KG1 (cell line): ENCODE measurements at regions not wholly inside any gene's neighbourhood (a gene's known extent, or its start where the extent isn't known, plus 50 kb on each side); places are given as distances from the start of the nearest gene placed in this dataset.

Experiments used
- DNase-seq: peaks from one replicate; lab custom pipeline; 2025; lab: John Stamatoyannopoulos, UW

DNA sequence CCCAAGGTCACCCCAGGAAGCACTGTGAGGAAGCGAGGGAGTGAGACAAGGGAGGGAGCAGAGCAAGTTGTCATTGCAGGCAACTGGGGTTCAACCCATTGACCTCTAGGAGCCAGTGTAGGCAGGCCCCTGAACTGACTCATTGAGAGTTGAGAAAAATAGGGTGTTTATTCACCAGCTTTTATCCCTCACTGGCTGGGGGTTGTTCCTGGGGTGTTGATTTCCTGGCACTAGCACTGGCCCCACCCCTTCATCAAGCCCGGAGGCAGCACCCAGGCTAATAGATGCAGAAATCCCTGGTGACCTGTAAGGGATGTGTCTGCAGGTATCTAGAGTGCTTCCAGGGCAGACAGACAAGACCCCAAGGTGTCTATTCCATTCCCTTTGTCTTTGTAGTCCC, 183.9 kb downstream of the ARRDC4 start:
- DNase-seq, result no peak

DNA sequence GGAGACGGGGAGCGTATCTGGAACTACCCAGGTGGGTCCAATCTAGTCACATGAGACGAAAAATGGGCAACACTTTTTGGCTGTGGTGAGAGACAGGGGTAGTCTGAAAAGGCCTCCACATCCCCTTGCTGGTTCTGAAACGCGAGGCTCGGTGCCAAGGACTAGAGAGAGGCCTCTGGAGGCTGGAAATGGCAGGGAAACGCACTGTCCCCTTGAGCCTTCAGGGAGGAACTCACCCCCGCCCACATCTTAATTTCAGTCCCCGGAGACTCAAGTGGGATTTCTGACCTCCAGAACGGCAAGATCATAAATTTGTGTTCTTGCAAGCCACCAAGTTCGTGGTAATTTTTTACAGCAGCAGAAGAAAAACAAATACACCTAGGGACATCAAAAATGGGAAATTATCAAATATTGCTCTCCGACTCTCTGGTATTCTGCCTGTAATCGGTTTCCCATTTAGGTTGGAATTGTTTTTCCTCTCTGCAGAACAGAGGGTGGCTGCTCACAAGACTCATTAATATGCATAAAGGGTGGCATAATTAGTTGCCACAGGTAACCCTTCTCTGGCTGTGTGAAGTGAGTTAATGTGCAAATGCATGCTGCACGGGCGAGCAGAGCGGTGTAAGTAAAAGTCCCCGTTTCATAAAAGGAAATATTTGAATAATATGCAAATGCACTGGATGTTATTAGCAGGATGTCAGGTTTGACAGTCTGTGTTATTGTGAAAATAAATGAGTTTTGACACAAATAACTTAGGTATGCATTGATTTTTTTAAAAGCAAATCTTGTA, 185.7 kb downstream of the ARRDC4 start:
- no peak for DNase-seq

DNA sequence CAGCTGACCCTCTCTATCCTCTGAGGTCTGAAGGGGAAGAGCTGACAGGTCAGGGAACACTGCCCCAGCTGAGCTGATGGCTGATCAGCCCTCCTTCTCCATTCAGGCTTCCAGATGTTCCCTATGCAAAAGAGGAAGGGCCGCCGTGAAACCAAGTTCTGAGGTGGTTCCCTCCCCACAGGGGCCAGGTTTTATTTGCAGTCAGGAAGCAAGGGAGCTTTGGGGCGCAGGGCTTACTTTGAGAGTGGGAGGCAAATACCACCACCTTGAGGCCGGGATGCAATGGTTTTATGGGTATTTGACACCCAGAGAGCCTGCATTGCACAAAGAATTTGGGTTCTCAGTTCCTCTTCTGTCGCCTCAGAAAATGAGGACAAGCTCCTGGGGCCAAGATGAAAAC, 186.9 kb downstream of the ARRDC4 start:
- no peak for DNase-seq

DNA sequence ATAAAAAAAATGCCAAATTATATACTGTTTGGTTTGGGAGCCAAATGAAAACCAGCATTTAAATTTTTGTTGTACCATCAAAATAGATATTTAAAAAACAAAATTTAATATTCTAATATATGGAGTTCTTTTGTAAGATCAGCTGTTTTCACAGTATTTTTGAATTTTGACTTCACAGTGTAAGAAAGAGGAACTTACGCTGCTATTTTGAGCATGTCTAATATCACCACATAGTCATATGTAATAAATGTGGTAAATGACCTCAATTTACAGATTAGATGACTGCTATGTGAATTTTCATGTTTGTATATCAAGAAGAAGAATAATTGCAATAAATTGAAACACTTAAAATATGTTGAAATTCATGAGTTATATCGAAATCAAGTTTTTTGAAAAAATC, 189.6 kb downstream of the ARRDC4 start:
- DNase-seq, result no peak

DNA sequence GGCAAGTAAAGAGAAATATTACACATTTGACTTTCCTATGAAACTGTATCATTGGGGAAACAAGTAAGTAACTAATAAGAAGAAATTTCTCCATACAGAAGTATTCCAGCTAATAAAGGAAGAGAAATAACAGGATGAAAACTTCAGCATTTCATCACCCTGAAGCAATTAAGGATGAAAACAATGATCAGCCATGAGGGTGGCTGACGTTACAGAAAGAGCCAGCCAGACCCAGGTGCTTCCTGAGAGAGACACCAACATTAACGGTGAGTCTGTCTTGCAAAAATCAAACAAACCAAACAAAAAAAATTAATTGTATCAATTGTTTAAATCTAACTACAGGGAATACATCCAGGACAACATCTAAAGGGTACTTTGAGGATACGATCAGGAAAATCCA, 190.0 kb downstream of the ARRDC4 start:
- DNase-seq, result no peak

DNA sequence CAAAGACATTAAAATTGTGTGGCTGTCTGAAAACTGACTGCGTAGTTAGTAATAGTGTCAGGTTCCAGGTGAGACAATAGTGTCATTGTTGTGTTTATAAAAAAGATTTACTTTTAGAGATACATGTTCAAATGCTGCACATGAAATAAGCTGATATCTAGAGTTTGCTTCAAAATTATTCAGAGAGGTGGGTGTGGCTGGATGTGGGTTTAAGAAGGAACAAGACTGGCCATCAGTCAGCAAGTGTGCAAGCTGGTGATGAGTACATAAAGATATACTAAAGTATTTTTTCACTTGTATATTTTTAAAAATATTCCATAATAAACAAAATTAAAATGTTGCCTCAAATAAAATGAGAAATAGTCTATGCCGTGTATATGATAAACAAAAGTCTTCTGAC, 190.6 kb downstream of the ARRDC4 start:
- DNase-seq, result no peak

DNA sequence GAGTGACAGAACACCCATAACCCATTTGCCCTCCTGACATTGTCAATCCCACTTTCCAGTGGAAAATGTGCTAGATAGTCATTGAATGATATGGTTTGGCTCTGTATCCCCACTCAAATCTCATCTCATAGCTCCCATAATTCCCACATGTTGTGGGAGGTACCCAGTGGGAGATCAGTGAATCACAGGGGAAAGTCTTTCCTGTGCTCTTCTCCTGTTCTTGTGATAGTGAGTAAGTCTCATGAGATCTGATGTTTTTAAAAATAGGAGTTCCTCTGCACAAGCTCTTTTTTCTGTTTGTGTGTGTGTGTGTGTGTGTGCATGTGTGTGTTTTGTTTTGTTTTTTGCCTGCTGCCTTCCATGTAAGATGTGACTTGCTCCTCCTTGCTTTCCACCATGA, 191.7 kb downstream of the ARRDC4 start:
- DNase-seq, result no peak

DNA sequence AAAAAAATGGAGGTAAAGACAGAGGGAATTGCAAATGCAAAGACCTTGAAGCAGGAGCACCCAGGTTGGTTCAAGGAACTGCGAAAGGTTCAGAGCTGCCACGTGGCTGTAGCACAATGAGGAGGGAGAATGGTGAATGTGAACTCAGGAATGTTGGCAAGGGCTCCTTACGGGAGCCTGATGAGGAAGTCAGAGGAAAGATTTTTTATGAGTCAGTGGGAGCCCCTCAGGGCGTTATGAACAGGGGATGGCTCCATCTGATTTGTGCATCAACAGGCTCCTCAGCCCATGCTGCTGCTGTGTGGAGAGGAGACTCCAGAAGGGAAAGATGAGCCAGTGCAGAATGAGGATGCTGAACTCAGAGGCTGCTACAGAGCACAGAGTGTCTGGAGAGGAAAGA, 194.4 kb downstream of the ARRDC4 start:
- DNase-seq, result no peak

DNA sequence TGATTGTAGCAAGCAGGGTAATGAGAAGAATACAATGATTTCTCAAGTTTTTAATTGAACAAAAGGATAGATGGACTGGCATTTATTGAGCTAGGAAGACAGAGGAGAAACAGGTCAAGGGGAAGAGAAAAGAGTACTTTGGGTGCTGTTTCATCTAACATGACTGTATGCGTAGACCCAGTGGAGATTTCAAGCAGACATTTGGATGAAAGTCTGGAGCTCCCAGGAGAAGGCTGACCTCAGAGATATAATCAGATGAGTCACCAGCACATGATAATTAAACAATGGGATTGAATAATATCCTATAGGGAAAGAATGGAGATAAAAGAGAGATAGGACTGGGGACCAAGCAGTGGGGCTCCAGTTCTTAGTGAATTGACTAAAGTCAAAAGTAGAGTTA, 194.9 kb downstream of the ARRDC4 start:
- DNase-seq, result no peak

DNA sequence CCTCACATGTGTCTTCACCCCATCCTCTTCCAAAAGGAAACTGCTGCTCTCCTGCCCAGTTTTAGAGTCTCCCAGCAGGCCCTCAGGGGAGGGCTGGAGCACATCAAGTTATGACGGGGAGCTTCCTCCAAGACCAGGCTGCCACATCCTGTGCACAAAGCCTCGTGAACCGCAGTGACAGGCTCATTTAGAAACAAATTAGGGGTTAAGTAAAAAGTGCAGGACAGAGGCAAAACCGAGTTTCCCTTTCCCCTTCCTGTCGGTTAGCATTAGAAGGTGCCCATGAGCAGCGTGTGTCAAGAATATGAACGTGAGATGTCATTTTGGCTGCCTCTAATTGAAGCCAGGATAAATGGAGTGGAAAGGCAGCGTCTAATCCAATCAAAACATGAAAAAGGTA, 199.7 kb downstream of the ARRDC4 start:
- DNase-seq, result peak; percentile 80

DNA sequence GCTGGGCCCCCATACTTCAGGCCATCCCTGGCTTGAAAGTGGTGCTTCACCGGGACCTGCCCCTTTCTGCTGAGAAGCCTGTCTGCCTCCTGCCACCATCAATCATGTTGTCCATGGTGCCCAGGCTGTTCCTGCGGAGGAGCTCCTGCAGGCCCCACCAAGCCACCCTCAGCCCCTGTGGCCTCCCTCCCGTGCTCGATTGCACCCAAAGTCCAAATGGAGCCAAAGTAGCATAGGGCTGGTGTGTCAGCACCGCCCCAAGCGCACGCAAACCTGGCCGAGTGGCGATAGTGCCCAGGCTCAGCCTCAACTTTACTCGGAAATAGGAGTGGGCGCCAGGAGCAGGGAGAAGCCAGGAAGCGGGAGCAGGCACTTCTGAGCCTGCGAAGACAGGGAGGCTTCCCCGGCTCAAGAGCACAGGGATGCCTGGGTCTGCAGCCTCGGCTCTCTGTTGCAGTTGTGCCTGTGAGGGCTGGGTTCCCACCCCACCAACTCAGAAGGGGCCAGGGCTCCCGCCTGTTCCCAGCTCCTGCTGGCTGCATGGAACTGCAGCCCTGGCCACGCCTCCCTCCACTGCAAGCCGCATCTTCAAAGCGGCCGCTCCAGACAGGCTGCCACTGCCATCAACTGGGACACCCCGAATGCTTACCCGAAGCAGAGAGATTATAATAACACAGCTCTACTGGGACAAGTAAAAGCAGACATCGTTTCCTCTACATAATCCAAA, 203.0 kb downstream of the ARRDC4 start:
- no peak for DNase-seq

DNA sequence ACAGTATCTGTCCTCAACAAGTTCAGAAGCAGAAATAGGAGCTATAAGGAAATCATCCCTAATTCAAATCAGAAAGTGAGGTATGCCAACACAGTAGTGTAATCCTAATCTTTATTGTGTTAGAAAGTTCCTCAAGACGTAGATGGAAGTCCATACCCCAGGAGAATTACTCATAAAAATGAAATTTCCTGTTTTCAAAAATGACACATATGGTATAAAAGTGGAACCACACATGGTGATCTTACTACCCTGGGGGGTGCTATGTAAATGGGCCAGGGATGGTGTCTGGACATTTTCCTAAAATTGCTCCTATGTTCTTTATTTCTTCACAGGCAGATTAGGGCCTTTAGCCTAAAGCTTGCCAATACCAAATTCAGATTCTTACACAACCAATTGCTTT, 204.1 kb downstream of the ARRDC4 start:
- DNase-seq, result no peak

DNA sequence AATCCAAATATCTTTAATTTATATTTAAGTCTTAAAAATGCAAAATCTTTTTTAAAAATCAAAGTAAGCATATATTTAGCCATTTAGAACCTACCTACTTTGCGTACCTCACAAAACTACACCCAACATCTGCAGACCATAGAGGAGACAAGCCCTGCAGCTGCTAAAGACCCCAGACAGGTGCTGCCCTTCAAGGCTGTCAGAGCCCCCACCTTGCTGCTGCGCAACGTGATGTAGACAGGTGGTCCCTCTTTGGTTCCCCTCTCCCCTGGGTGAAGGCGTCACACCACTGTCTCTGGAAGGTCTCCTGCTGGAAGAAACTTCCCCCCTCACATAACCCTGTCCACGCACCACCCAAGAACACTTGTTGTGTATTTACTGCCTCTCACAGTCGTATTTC, 204.5 kb downstream of the ARRDC4 start:
- no peak for DNase-seq

DNA sequence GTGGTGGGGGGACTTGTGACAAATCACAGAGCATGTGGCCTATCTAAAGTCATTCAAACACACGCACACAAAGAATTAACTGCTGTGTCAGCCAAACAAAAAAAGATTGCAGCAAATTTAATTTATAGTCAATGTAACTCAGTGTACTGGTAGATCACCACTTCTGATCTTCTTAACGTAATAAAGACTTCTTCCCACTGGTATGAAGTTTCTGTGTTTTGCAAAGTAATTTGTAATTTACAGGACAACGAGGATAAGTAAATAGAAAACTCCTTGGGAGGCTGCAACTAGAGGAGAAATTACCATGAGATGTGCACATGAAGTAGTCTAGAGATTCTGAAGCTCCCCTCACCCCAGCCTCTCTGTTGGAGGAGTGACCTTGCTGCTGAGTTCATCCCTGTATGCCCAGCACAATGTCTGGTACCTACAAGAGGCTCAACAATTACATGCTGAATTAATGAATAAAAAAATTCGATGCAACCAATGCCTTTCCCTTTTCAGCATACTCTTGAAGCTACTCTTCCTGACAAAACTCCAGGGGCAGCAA, 207.3 kb downstream of the ARRDC4 start:
- DNase-seq, result no peak

DNA sequence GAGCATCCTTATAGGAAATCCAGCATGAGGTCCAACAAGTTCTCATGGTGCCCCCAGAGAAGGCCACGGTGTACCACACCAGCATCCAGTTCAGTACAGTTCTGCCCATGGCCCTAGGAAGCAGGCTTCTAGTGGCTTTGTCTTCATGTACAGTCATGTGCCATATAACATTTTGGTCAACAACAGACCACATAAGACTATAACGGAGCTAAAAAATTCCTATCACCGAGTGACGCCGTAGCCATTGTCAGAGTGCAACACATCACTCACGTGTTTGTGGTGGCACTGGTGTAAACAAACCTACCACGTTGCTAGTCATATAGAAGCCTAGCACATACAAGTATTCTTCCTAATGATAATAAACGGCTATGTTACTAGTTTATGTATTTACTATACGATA, 209.0 kb downstream of the ARRDC4 start:
- DNase-seq, result no peak

DNA sequence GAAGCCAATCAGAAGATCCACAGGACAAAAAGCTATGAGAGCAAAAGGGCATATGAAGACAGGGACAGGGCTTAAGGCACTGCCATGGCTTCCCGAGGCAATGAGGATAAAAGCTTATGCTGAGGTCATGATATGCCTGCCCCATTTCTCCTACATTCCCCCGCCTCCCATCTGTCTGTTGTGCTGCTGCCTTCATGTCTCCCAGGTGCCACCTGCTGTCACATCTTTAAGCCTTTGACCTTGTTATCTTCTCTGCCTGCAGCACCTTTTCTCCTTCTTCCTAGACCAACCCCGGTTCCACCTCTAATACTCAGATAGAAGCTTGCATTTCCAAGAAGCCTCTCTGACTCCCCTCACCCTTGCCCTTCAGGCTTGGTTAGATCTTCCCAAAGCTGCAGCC, 213.8 kb downstream of the ARRDC4 start:
- DNase-seq, result no peak

DNA sequence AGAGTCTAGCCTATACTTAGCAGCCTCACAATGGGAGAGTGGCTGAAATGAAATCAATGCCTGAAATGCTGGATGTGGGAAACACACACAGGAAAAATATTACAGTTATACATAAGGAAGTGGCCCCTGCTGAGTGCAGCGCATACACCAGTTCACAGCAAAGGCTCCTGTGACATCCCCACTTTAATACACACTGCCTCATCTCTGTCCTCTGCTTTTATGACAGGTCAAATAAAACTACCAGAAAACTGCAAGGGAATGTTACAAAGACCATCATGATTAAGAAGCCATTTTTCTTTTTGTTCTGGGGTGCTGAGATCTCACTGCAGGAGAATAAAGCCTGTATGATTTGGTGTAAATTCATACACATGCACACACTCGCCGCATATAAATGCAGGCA, 214.3 kb downstream of the ARRDC4 start:
- DNase-seq, result no peak

DNA sequence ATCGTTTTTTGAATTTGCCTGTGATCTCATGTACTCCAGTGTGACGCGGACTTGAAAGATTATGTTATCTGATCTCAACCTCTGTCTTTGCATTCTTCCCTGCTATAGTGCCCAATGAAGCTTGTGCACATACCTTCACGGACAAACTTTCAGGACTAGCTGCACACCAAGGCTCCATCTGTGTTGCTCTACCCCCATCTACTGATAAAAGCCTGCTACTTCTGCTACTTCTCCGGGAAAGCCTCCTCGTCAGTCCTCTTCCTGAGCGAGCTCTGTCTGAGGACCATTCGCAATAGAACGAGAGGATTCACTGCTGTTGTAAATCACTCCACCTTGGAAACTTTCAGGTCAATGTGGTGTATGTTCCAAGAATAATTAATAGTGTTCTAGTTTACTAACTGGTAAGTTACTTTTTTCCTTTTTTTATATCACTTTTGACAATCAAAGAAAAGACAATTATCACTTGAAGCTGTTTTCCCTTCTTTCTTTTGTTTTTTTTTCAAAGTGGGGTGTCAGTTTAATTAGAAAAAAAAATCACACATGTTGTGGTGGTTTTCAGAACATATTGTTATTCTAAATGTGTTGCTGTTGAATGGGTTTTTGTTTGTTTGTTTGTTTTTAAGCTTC, 217.6 kb downstream of the ARRDC4 start:
- peak; percentile 35 for DNase-seq

DNA sequence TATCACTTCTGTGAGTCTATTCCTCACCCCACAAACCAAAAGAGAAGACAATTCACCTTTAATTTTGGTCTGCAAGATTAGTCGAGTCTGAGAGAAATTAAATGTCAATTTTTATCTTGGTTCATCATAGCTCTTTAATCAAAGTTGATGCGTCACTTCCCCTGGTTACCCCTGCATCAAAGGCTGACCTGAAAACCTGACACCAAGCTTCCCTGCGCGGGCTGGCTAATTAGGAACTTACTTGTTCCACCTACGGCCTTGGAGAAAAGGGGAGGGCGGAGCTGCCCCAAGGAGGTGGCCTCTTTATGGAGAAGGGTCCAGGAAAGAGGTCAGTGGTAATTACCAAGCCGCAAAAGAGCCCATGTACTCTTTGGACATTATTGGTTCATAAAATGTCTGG, 218.4 kb downstream of the ARRDC4 start:
- no peak for DNase-seq

DNA sequence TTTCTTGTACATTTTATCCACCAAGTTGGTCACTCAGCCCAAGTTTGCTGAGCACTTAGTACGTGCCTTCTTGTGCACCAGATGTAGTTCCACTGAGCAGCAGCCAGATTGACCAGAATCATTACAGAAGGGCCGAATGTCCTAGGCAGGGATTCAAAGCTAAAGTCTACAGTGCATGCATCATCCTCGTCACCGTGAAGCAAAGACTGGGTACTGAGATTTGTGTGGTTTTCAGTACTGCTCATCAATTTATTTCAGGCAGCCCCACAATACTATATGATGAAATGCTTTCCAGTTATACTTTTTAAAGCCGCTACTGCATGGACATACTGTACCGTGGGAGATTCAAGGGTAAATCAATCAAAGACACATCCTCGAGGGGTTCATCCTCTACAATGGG, 227.0 kb downstream of the ARRDC4 start:
- no peak for DNase-seq

DNA sequence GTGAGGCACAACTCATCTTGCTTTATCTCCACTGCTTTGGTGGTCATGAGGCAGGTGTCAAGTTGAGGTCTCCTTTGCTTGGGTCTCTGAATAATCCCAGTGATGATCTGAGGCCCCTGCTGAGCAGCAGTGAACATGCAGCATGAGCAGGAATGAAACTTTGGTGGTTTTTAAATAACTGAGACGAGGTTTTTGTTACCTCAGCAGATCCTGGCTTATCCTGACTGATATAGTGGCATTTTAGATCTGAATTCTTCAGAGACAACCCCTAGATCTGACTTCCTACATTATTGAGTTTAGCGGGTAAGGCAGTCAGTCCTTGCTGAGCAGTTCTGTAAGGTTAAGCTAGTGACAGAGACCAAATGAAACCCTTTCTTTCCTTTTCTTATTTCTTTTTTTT, 230.4 kb downstream of the ARRDC4 start:
- DNase-seq, result no peak

DNA sequence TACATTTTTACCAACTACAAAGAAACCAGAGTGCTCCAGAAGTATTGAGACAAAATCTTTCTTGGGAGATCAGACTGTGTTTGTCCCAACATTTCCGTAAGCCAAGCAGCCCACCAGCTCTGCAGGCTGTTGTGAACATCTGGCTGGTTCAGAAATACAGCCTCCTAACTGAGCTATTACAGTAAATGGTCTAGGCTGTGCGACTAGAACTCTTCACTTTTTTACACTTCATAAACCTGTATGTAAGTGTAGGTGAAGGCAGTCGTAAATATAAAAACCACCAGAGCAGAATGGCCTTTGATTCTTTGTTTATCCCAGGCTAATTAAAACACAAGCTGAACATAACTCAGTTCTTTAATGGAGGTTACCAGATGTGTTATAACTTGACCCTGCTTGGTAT, 235.3 kb downstream of the ARRDC4 start:
- no peak for DNase-seq

DNA sequence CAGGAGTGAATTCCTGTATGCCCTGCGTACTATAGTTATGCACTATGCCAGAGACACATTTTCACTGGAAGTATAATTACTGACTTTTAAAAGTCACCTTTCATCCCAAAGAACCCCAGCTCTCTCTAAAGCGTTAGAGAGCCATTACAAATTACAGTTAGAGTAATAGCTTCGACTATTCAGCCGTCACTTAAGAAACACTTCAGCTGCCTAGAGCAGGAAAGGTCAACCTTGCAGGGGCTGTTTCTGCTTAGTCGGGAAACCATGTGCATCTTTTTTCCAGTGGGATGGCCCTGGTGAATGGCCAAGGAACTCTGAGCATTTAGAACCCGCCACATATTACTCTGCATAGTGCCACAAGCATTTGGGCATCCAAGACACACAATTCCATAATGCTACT, 235.9 kb downstream of the ARRDC4 start:
- DNase-seq, result no peak
